Activated T-cell treated with anti-CD3 and anti-CD28 coated beads, Interleukin-2, amount 50 U/mL, for 48 hours (primary cell): ENCODE measurements at regions not wholly inside any gene's neighbourhood (a gene's known extent, or its start where the extent isn't known, plus 50 kb on each side); places are given as distances from the start of the nearest gene placed in this dataset.
"Not testable (repeated sequence)": the region's sequence is repeated elsewhere in the genome, so short reads cannot be mapped to it uniquely, and the experiment has no call there.

ENCODE experiments used
- DNase-seq, 2 experiments: peaks; one replicate each; pipeline ENCODE4 v3.0.0-alpha.2; 2020

GRCh38 chr17:47066841-47067682 lies 88.0 kb upstream of the RPRML start:
- peak; percentile 81 to 85 for DNase-seq

- DNase-seq, result no peak
Measured at GRCh38 chr17:47066095-47066494, 87.0 kb upstream of the RPRML start.

- DNase-seq, result no peak
Measured at GRCh38 chr17:47064684-47065083, 85.6 kb upstream of the RPRML start.

GRCh38 chr17:47063475-47063874 lies 84.4 kb upstream of the RPRML start:
- no peak for DNase-seq

- DNase-seq, result not testable (repeated sequence)
Measured at GRCh38 chr17:47062851-47063250, 83.8 kb upstream of the RPRML start.

DNA sequence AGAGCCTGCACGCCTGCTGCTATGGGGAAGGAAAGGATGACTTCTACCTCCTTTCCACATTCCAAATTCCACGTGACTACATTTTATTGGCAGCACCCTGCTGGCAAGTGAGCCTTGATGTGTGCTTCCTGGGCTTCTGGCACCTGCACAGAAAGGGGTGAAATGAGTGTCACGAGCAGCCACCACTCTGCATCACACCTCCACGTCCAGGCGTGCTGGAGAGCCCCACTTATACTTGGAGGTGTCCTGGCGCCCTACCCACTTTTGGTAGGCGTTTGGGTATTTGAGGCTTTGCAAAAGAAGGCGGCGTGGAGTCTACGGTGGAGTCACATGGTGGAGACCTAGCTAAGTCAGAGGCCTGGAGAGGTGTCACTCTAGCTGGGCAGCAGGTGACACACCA lies 81.0 kb upstream of the RPRML start:
- DNase-seq, result not testable (repeated sequence)

GRCh38 chr17:47057830-47058229 lies 78.8 kb upstream of the RPRML start:
- DNase-seq, result no peak

DNA sequence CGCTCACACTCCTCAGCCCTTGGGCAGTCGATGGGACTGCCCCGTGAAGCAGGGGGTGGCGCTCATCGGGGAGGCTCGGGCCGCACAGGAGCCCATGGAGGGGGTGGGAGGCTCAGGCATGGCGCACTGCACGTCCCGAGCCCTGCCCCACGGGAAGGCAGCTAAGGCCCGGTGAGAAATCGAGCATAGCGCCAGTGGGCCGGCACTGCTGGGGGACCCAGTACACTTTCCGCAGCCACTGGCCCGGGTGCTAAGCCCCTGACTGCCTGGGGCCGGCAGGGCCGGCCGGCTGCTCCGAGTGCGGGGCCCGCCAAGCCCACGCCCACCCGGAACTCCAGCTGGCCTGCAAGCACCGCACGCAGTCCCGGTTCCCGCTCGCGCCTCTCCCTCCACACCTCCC lies 78.2 kb upstream of the RPRML start:
- DNase-seq, result not testable (repeated sequence)

DNA sequence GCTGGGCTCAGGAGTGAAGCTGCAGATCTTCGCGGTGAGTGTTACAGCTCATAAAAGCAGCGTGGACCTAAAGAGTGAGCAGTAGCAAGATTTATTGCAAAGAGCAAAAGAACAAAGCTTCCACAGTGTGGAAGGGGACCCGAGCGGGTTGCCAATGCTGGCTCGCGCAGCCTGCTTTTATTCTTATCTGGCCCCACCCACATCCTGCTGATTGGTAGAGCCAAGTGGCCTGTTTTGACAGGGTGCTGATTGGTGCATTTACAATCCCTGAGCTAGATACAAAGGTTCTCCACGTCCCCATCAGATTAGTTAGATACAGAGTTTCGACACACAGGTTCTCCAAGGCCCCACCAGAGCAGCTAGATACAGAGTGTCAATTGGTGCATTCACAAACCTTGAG lies 77.6 kb upstream of the RPRML start:
- not testable (repeated sequence) for DNase-seq
